ENCODE measurements at regions not wholly inside any gene's neighbourhood (a gene's known extent, or its start where the extent isn't known, plus 50 kb on each side); places are given as distances from the start of the nearest gene placed in this dataset.
"Not testable (repeated sequence)": the region's sequence is repeated elsewhere in the genome, so short reads cannot be mapped to it uniquely, and the experiment has no call there.

DNA sequence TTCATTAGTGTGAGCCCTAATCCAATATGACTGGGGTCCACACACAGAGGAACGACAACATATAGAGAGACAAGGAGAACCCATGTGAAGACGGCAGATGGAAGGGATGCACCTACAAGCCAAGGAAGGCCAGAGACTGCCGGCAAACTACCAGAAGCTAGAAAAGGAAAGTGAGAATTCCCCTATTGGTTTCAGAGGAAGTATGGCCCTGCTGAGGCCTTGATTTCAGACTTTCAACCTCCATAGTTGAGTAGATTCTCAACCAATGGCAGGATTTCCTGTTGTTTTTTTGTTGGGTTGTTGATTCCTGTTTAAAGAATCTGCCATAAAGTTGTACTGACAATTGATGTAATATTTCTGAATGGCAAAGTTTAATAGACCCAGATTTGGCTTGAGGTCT, 241.5 kb downstream of the SATB2 start:
- H3K4me3 Mint-ChIP-seq = no peak overlapping the region
- H3K4me1 Mint-ChIP-seq = no peaks in the 10 kb centered on the region
- peaks cover 4% of the 10 kb centered on the region for H3K9me3 Mint-ChIP-seq
- H3K27me3 Mint-ChIP-seq = no peaks in the 10 kb centered on the region
- no peaks in the 10 kb centered on the region for H3K36me3 Mint-ChIP-seq
- no peak overlapping the region for H3K27ac Mint-ChIP-seq

DNA sequence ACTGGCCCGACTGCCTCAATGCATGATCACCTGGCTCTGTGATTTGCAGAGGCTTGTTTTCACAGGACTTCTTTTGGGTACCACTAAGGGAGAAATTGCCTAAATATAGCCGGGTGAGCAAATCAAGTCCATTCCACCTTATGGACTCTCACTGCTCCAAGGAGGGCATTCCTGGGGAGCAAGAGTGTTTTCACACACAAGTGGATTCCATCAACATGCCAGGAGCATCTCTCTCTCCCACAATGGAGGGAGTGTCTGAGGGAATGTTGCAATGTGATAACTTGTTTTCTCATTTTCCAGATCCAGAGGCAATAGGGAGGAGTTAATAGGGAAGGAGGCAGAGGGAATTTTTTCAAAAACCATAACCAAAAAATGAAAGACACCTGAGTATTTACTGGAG, 250.7 kb downstream of the SATB2 start:
- Mint-ChIP-seq H3K27me3 (peaks cover 4% of the 10 kb centered on the region), H3K9me3 (peaks cover 2% of the 10 kb centered on the region), H3K4me3 (no peak overlapping the region), H3K27ac (no peak overlapping the region), H3K4me1 (no peaks in the 10 kb centered on the region), H3K36me3 (no peaks in the 10 kb centered on the region)

DNA sequence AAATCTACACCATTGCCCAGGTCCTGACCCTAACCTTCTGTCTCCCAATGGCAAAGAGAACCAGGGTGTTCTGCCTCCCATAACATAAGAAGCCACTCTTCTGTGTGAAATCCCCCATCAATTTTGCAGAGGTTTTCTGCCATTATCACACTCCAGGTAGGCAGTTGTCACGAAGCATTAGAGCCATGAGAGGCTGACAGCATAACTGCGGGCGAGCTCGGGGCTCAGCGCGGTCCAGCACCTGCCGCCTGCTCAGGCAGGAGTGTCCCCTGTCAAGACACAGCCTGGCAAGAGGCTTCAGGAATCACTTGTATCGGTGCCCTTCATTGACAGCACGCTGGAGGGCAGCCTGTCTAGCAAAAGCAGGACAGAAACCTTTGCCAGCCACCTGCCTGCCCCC, 251.2 kb downstream of the SATB2 start:
- no peaks in the 10 kb centered on the region for H3K4me1 Mint-ChIP-seq
- H3K4me3 Mint-ChIP-seq = no peak overlapping the region
- no peak overlapping the region for H3K27ac Mint-ChIP-seq
- H3K27me3 Mint-ChIP-seq = peaks cover 4% of the 10 kb centered on the region
- no peaks in the 10 kb centered on the region for H3K36me3 Mint-ChIP-seq
- H3K9me3 Mint-ChIP-seq = no peaks in the 10 kb centered on the region

DNA sequence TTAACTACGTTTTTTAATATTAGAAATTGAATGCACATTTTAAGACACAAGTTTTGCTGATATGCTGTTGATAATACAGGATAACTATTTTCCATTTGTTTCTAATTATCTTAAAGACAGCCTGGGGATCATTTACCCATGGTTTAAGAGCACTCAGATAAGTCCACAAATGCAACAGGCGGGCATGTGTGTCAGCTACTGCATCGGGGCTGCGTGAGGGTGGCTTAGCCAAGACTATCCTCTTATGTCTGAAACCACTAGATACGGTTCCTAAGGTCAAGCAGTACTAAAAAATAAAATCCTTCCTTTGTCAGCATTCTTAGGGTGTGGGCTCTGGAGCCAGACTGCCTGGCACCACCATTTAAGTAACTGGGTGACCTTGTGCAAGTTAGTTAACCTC, 254.8 kb downstream of the SATB2 start:
- Mint-ChIP-seq H3K4me1 (no peaks in the 10 kb centered on the region), H3K36me3 (no peaks in the 10 kb centered on the region), H3K27me3 (peaks cover 4% of the 10 kb centered on the region), H3K4me3 (no peak overlapping the region), H3K27ac (no peak overlapping the region), H3K9me3 (no peaks in the 10 kb centered on the region)

DNA sequence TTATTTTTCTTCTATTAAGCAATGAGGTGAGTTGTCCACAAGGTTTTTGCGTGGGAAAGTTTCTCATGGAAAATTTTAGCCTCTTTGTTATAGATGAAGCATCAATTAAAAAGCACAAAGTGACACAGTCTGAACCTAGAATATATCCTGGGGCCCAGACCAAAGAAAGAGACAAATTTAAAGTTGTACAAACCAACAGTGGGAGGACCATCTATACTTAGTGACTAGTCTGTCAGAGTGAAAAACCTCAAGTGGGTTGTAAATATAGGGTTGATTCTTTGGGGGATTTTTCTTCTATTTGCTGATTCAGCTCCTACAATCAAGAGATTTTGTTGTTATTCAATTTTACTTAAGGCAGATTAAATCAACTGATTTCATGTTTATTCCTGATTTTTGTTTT, 256.2 kb downstream of the SATB2 start:
- Mint-ChIP-seq H3K9me3 (no peaks in the 10 kb centered on the region), H3K4me3 (no peak overlapping the region), H3K27ac (no peak overlapping the region), H3K27me3 (peaks cover 3% of the 10 kb centered on the region), H3K4me1 (no peaks in the 10 kb centered on the region), H3K36me3 (no peaks in the 10 kb centered on the region)

DNA sequence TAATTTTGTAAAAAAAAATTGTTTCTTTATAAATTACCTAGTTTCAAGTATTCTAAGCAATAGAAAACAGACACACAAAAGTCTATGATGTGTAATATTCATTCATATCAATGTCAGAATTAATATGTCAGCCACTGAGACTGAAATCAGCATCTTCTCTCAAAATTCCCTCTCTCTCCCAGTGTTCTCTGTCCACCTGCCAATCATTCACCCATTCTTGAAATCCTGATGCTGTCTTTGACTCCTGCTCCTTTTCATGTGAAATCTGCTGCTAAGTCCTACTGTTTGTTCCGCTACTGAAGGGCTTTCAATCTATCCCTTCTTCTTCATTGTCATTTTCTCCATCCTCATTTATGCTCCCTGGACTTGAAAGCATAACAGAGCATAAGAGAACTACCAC, 257.9 kb downstream of the SATB2 start:
- Mint-ChIP-seq H3K36me3 (no peaks in the 10 kb centered on the region), H3K27me3 (peaks cover 3% of the 10 kb centered on the region), H3K4me3 (no peak overlapping the region), H3K9me3 (no peaks in the 10 kb centered on the region), H3K27ac (no peak overlapping the region), H3K4me1 (no peaks in the 10 kb centered on the region)

DNA sequence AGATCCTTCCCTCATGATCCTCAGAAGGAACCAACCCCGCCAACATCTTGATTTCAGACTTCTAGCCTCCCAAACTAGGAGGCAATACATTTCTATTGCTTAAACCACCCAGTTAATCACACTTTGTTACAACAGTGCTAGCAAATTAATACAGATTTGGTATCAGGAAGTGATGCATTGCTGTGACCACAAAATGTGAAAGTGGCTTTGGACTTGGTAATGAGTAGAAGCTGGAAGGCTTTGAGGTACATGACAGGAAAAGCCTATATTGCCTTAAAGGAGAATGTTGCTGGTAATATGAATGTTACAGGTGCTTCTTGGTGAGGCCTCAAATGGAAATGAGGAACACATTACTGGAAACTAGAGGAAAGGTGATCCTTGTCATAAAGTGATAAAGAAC, 260.3 kb downstream of the SATB2 start:
- Mint-ChIP-seq H3K9me3 (no peaks in the 10 kb centered on the region), H3K4me3 (no peak overlapping the region), H3K36me3 (no peaks in the 10 kb centered on the region), H3K27me3 (no peaks in the 10 kb centered on the region), H3K4me1 (no peaks in the 10 kb centered on the region), H3K27ac (no peak overlapping the region)

DNA sequence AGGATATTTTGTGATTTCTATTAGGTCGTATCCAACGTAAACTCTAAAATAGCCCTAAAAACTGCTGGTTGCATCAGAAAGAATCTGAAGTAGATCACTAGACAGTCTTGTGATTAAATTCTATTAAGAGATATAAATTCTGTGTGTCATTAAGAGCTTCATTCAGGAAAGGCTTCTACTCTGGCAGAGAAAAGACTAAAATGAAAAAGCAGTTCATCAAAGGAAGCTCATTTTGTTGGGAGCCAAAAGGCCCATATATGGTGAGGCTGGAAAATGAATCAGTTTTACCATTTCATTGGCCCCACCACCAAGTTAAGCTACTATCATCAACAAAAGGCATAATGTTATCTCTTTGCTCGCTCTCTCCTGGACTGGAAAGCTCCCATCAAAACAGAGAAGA, 261.1 kb downstream of the SATB2 start:
- no peaks in the 10 kb centered on the region for H3K9me3 Mint-ChIP-seq
- H3K27me3 Mint-ChIP-seq = no peaks in the 10 kb centered on the region
- no peaks in the 10 kb centered on the region for H3K4me1 Mint-ChIP-seq
- H3K27ac Mint-ChIP-seq = no peak overlapping the region
- no peak overlapping the region for H3K4me3 Mint-ChIP-seq
- H3K36me3 Mint-ChIP-seq = no peaks in the 10 kb centered on the region

DNA sequence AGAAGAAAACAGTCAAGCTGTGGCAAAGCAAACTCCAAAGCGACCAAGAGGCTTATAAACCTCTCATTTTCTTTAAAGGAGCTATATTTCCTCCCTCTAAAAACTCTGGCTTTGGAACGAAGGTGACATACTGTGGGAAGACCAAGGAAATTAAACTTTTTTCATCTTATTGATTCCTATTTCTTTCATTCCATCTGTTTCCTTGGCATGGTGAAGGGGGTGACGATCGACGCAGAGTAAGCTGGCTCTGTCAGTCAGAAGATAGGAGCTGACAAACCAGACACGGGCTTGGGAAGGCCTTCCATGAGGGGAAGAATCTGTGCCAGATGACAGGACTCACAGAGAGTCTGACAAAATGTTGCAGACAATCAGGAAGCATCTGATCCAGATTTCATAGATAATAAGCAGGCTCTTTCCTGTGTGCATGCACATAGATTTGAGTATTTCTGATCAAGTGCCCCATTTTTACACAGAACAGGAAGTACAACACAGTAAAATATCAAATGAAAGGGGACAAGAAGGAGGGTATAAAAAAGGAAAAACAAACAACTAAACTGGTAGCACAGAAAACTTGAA, 261.7 kb downstream of the SATB2 start:
- Mint-ChIP-seq H3K27me3 (no peaks in the 10 kb centered on the region), H3K27ac (no peak overlapping the region), H3K4me3 (no peak overlapping the region), H3K4me1 (no peaks in the 10 kb centered on the region), H3K9me3 (no peaks in the 10 kb centered on the region), H3K36me3 (no peaks in the 10 kb centered on the region)

DNA sequence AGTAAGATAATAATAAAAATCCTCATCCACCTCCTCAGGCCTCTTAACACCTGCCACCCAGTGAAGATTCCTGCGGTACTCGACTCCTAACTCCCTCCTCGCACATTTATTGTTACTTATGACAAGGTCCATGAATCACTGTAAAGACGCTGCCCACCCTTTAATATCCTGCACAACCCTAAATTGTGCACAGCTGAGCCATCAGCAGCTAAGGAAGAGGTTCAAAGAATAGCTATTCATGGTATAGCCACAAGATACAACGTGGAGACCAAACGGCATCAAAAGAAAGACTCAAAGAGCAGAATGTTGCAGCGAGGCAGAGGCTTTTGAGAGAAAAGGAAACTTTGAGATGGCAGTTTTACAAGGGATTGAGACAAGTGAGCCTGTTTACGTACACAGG, 266.3 kb downstream of the SATB2 start:
- Mint-ChIP-seq H3K27ac (no peak overlapping the region), H3K9me3 (peaks cover 5% of the 10 kb centered on the region), H3K27me3 (peaks cover 5% of the 10 kb centered on the region), H3K4me3 (no peak overlapping the region), H3K36me3 (no peaks in the 10 kb centered on the region), H3K4me1 (no peaks in the 10 kb centered on the region)

DNA sequence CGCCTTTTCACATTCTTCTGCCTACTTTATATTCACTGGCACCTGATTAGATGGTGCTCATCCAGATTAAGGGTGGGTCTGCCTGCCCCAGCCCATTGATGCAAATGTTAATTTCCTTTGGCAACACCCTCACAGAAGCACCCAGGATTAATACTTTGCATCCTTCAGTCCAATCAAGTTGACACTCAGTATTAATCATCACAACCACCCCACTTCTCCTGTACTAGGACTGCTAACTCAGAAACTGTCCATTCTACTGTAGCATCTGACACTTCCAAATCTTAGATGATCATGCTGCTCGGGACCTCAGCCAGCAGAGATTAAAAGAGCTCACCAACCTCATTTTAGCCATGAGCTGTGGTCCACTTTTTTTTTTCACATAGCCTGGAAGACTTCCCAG, 268.5 kb downstream of the SATB2 start:
- no peaks in the 10 kb centered on the region for H3K36me3 Mint-ChIP-seq
- H3K4me3 Mint-ChIP-seq = no peak overlapping the region
- peaks cover 5% of the 10 kb centered on the region for H3K9me3 Mint-ChIP-seq
- H3K4me1 Mint-ChIP-seq = no peaks in the 10 kb centered on the region
- no peak overlapping the region for H3K27ac Mint-ChIP-seq
- H3K27me3 Mint-ChIP-seq = peaks cover 5% of the 10 kb centered on the region

DNA sequence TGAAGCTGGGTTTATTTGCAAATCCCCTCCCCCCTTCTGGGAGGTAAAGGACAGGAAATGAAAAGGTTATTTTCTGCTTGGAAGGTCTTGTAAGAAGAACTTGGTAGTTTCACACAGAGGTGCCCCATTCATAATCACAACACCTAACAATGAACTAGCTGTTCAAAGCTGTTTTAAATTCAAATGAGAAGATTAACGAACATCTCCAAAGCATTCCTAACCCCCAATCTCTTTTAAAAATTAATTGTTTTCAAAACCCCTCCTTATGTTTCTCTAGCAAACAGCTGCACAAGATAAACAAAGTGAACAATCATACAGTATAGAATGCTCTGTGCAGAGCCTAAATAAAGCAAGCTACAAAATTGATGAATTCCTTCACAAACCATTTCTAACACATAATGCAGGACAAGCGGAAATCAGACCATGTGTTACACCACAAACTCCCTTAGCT, 271.4 kb downstream of the SATB2 start:
- H3K27me3 Mint-ChIP-seq = peaks cover 5% of the 10 kb centered on the region
- no peak overlapping the region for H3K4me3 Mint-ChIP-seq
- H3K36me3 Mint-ChIP-seq = no peaks in the 10 kb centered on the region
- H3K4me1 Mint-ChIP-seq = no peaks in the 10 kb centered on the region
- H3K9me3 Mint-ChIP-seq = peaks cover 5% of the 10 kb centered on the region
- no peak overlapping the region for H3K27ac Mint-ChIP-seq

DNA sequence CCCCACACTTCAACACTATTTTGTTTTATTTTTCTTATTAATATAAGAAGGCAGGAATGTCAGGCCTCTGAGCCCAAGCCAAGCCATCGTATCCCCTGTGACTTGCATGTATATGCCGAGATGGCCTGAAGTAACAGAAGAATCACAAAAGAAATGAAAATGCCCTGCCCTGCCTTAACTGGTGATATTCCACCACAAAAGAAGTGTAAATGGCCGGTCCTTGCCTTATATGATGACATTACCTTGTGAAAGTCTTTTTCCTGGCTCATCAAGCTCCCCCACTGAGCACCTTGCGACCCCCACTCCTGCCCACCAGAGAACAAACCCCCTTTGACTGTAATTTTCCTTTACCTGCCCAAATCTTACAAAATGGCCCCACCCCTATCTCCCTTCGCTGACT, 272.6 kb downstream of the SATB2 start:
- not testable (repeated sequence) for H3K27me3 Mint-ChIP-seq, H3K9me3 Mint-ChIP-seq, H3K4me3 Mint-ChIP-seq, H3K27ac Mint-ChIP-seq, H3K4me1 Mint-ChIP-seq, H3K36me3 Mint-ChIP-seq

DNA sequence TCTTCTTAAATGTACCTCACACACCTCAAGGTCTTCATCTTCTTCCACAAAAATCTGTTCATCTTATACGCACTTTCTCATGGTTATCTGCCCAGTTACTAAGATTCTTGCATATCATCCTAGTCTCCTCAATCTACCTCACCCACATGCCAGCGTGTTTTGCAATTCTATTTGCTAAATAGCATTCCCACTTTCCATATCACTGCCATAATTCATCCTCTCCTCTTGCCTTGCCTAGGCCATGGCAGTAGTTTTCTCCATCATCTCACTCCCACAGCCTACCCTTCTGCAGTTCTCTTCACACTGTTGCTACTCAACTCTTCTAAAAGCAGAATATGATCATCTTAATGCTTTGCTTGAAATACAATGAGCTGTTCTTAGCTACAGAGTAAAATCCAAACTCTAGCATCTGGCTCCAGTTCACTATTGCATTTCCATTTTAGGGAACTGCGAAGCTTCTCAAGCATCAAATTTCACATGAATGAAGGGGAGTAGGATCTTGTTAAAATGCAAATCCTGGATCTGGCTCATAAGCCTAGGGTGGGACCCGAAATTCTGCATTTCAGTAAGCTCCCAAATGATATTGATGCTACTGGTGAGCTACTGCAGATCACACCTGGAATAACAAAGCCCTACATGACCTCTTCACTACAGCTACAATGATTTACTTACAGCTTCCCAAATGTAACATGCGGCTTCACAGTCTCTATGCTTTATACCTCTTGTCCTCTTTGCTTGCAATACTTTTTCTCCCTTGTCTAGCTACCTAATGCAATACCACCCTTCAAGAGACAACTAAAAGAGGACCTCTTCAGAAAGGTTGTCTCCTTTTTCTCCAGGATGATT, 293.9 kb downstream of the SATB2 start:
- H3K4me3 Mint-ChIP-seq = no peak overlapping the region
- no peaks in the 10 kb centered on the region for H3K4me1 Mint-ChIP-seq
- H3K36me3 Mint-ChIP-seq = no peaks in the 10 kb centered on the region
- no peak overlapping the region for H3K27ac Mint-ChIP-seq
- H3K9me3 Mint-ChIP-seq = peaks cover 1% of the 10 kb centered on the region
- no peaks in the 10 kb centered on the region for H3K27me3 Mint-ChIP-seq

DNA sequence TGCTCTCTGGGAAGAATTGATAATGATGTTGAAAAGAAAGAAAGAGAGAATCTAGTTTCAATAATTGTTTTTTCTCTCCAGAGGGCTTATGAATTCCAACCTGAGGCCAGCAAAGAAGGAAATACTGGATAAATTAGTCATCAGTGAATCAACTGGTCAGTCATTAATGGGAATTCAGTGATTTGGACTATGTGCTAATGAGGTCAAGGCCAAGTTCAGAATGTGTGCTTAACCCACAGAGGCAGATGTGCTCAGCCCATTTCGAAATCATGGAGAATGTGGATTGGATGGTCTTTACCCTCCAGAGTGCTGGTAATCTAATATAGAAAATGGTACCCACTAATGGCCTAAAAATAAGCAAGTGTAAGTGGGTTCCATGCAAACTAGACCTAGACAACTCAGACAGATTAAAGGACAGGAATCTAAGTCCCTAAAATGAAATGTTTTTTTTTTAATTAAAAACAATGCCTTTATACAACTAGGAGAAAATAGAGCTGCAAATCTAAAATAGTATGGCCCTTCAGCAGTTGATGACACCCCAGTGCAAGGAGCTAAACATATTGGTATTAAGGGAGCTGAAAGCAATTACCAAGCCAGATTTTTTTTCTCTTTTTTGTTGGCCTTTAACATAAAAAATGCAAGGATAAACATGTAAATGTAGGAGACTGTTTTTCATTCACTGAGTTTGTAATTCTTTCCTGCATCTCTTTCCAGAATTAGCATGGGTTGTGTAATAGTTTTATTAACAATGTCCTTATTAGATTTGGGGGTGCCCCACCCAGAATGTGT, 296.9 kb downstream of the SATB2 start:
- no peak overlapping the region for H3K4me3 Mint-ChIP-seq
- H3K27me3 Mint-ChIP-seq = no peaks in the 10 kb centered on the region
- no peak overlapping the region for H3K27ac Mint-ChIP-seq
- H3K4me1 Mint-ChIP-seq = no peaks in the 10 kb centered on the region
- no peaks in the 10 kb centered on the region for H3K36me3 Mint-ChIP-seq
- peaks cover 6% of the 10 kb centered on the region for H3K9me3 Mint-ChIP-seq

DNA sequence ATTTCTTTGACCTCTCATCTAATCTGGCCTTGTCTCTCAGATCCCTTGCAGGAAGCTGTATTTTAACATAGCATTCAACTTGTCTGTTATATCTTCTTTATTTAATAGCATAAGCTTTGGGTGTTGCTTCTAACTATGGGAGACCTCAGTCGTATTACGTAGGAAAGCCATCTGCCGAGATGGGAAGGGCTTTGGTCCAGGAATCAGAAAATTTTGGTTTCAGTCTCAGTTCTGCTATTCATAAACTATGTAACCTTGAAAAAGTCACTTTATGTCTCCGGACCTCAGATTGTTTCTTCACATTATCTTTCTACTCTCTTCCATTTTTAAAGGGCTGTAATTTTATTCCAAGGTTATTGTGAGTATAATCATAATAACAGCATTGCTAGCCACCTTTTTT, 297.7 kb downstream of the SATB2 start:
- H3K27me3 Mint-ChIP-seq = no peaks in the 10 kb centered on the region
- no peaks in the 10 kb centered on the region for H3K36me3 Mint-ChIP-seq
- H3K4me3 Mint-ChIP-seq = no peak overlapping the region
- no peak overlapping the region for H3K27ac Mint-ChIP-seq
- H3K4me1 Mint-ChIP-seq = no peaks in the 10 kb centered on the region
- peaks cover 11% of the 10 kb centered on the region for H3K9me3 Mint-ChIP-seq
